MM.1S (cell line): ENCODE measurements at regions not wholly inside any gene's neighbourhood (a gene's known extent, or its start where the extent isn't known, plus 50 kb on each side); places are given as distances from the start of the nearest gene placed in this dataset.

Source experiments
- DNase-seq: peaks from one replicate; pipeline ENCODE4 v3.0.0-alpha.2; 2015
- H2AFZ ChIP-seq: fragments of 300-600 bp; sonication (generic); 2 replicates; pipeline ENCODE4 v1.6.0; 2016; ENCODE audit warnings: antibody characterized with exemption, low read length
- H3F3A ChIP-seq: fragments of 300-600 bp; sonication (generic); 2 replicates; pipeline ENCODE4 v1.6.1; 2016; ENCODE audit warnings: mild to moderate bottlenecking, antibody characterized with exemption, low read length, moderate library complexity, mixed read lengths; ENCODE audit not compliant: insufficient read depth
- H3K27ac ChIP-seq: fragments of 300-600 bp; sonication (generic); 2 replicates; pipeline ENCODE4 v1.5.1; 2016; ENCODE audit warnings: mild to moderate bottlenecking, low read length
- H3K27me3 ChIP-seq: fragments of 300-600 bp; sonication (generic); replicated peaks from 2 replicates; pipeline ENCODE4 v1.6.0; 2016; ENCODE audit warnings: low read length; ENCODE audit not compliant: insufficient read depth
- H3K36me3 ChIP-seq: fragments of 300-600 bp; sonication (generic); replicated peaks from 2 replicates; pipeline ENCODE4 v1.6.1; 2016; ENCODE audit warnings: mild to moderate bottlenecking, low read length, mixed read lengths; ENCODE audit not compliant: insufficient read depth
- H3K4me1 ChIP-seq: fragments of 300-600 bp; sonication (generic); 2 replicates; pipeline ENCODE4 v1.6.1; 2016; ENCODE audit warnings: low read length, mixed read lengths
- H3K4me2 ChIP-seq: fragments of 300-600 bp; sonication (generic); 2 replicates; pipeline ENCODE4 v1.6.0; 2016; ENCODE audit warnings: low read depth, low read length
- H3K4me3 ChIP-seq: fragments of 300-600 bp; sonication (generic); 2 replicates; pipeline ENCODE4 v1.5.1; 2016; ENCODE audit warnings: low read length, mixed read lengths
- H3K79me2 ChIP-seq: fragments of 300-600 bp; sonication (generic); 2 replicates; pipeline ENCODE4 v1.6.1; 2016; ENCODE audit warnings: mixed run types, low read length, mixed read lengths
- H3K9ac ChIP-seq: fragments of 300-600 bp; sonication (generic); 2 replicates; pipeline ENCODE4 v1.6.1; 2016; ENCODE audit warnings: low read length, mixed read lengths
- H3K9me2 ChIP-seq: fragments of 300-600 bp; sonication (generic); replicated peaks from 2 replicates; pipeline ENCODE4 v1.6.1; 2016; ENCODE audit warnings: mild to moderate bottlenecking, low read length, mixed read lengths; ENCODE audit not compliant: insufficient read depth
- H3K9me3 ChIP-seq: fragments of 300-600 bp; sonication (generic); replicated peaks from 2 replicates; pipeline ENCODE4 v1.6.1; 2016; ENCODE audit warnings: mild to moderate bottlenecking, low read length, mixed read lengths; ENCODE audit not compliant: insufficient read depth
- H4K20me1 ChIP-seq: fragments of 300-600 bp; sonication (generic); 2 replicates; pipeline ENCODE4 v1.6.1; 2016; ENCODE audit warnings: mild to moderate bottlenecking, low read length, moderate library complexity, mixed read lengths; ENCODE audit not compliant: insufficient read depth
- CTCF ChIP-seq: fragments of 300-600 bp; sonication (generic); IDR thresholded peaks from 2 replicates; pipeline ENCODE4 v1.5.1; 2016; ENCODE audit warnings: antibody characterized with exemption, low read length, mixed read lengths
- EZH2 ChIP-seq: fragments of 300-600 bp; sonication (generic); optimal IDR thresholded peaks from 2 replicates; pipeline ENCODE3; 2017; ENCODE audit warnings: low read depth, mild to moderate bottlenecking, antibody characterized with exemption, low read length, mixed read lengths
- EZH2phosphoT487 ChIP-seq: fragments of 300-600 bp; sonication (generic); IDR thresholded peaks from 2 replicates; pipeline ENCODE4 v1.6.1; 2018; ENCODE audit warnings: antibody characterized with exemption, low read length

DNA sequence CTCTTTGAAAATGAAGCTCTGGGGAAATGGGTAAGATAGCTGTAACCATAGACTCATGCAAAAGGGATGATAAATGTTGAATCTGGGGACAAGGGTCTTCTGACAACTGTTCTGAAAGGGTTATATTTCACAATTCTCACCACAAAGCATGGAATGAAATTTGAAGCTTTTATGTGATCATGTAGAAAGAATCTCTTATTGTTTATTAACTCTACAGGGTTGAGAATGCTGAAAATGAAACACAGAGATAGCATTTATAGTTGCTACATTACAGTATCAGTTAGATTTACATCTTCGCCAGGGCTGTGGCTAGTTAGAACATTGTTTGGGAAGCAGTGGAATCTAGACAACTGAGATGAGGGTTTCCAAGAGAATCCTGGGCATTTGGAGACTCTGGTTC lies 97.4 kb upstream of the LHCGR start:
- no peak overlapping the region for H3K27ac ChIP-seq
- H3K9me3 ChIP-seq = no peaks in the 10 kb centered on the region
- H4K20me1 ChIP-seq = no peaks in the 10 kb centered on the region
- no peaks in the 10 kb centered on the region for H3K79me2 ChIP-seq
- DNase-seq = no peak
- H3K9me2 ChIP-seq = no peaks in the 10 kb centered on the region
- H3K4me2 ChIP-seq = no peak overlapping the region
- no peak overlapping the region for H3K9ac ChIP-seq
- no peak overlapping the region for H2AFZ ChIP-seq
- no peaks in the 10 kb centered on the region for H3K27me3 ChIP-seq
- H3K4me1 ChIP-seq = no peaks in the 10 kb centered on the region
- H3F3A ChIP-seq = no peaks in the 10 kb centered on the region
- H3K36me3 ChIP-seq = no peaks in the 10 kb centered on the region
- TF ChIP-seq EZH2 (no peak), EZH2phosphoT487 (no peak), CTCF (no peak)
- H3K4me3 ChIP-seq = no peak overlapping the region

GRCh38 chr2:48851161-48851560 lies 95.6 kb upstream of the LHCGR start:
- Histone ChIP-seq H3K9ac (no peak overlapping the region), H3K4me1 (no peaks in the 10 kb centered on the region), H3K27me3 (no peaks in the 10 kb centered on the region), H2AFZ (no peak overlapping the region), H3K9me2 (no peaks in the 10 kb centered on the region), H3K9me3 (no peaks in the 10 kb centered on the region), H3K4me2 (no peak overlapping the region), H3K36me3 (no peaks in the 10 kb centered on the region), H3K79me2 (no peaks in the 10 kb centered on the region), H3K27ac (no peak overlapping the region), H3F3A (no peaks in the 10 kb centered on the region), H4K20me1 (no peaks in the 10 kb centered on the region), H3K4me3 (no peak overlapping the region)
- no peak for DNase-seq
- TF ChIP-seq CTCF = no peak
- TF ChIP-seq EZH2phosphoT487 = no peak
- TF ChIP-seq EZH2 = no peak

DNA sequence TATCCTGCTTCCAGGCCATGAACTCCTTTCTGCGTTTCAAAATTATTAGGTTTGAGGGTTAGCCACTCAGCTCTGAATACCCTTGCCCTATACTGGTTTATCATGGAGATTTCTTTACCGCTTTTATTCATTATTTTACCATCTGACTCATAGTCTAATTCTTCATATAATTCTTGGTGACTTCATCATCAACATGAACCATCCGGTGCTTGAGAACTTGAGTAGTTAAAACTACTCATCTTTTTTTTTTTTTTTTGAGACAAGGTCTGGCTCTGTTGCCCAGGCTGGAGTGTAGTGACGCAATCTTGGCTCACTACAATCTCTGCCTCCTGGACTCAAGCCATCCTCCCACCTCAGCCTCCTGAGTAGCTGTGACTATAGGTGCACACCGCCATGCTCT lies 94.2 kb upstream of the LHCGR start:
- H3K27ac ChIP-seq = no peak overlapping the region
- H3K4me3 ChIP-seq = no peak overlapping the region
- H3K4me1 ChIP-seq = no peaks in the 10 kb centered on the region
- H3F3A ChIP-seq = no peaks in the 10 kb centered on the region
- H2AFZ ChIP-seq = no peak overlapping the region
- no peak overlapping the region for H3K4me2 ChIP-seq
- TF ChIP-seq EZH2 (no peak), EZH2phosphoT487 (no peak), CTCF (no peak)
- DNase-seq = no peak
- H3K79me2 ChIP-seq = no peaks in the 10 kb centered on the region
- H3K9me2 ChIP-seq = no peaks in the 10 kb centered on the region
- no peaks in the 10 kb centered on the region for H3K9me3 ChIP-seq
- no peak overlapping the region for H3K9ac ChIP-seq
- no peaks in the 10 kb centered on the region for H3K27me3 ChIP-seq
- H4K20me1 ChIP-seq = no peaks in the 10 kb centered on the region
- no peaks in the 10 kb centered on the region for H3K36me3 ChIP-seq
